ENCODE measurements at regions not wholly inside any gene's neighbourhood (a gene's known extent, or its start where the extent isn't known, plus 50 kb on each side); places are given as distances from the start of the nearest gene placed in this dataset.

DNA sequence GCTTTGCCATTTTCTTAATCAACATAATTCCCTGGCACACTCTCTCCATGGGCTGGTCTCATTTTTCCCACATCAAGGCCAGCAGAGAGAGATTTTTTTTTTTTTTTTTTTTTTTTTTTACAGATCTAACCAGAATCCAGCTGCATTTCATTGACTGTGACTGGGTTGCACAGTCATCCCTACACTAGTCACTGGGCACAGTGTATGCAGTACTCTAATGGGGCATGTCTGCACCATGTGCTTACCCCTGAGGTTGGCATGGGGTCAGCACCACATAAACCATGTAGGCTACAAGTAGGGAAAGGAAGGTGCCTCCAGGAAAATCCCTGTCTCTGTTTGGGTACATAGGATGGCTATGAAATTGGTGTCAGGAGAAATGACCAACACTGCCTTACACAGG lies 64.1 kb upstream of the LRP8 start:
- no peak for DNase-seq (ENCODE audit: extremely low spot score)
- ChIA-PET POLR2A (no interaction called here), CTCF (interaction anchor here (1.1 to 19.9 kb wide), 12 partner anchors 9 to 134 kb away, joined by 3 to 338 read pairs (median 10); no protein-coding TSS in a partner anchor)
- TF ChIP-seq, protein P1, sequence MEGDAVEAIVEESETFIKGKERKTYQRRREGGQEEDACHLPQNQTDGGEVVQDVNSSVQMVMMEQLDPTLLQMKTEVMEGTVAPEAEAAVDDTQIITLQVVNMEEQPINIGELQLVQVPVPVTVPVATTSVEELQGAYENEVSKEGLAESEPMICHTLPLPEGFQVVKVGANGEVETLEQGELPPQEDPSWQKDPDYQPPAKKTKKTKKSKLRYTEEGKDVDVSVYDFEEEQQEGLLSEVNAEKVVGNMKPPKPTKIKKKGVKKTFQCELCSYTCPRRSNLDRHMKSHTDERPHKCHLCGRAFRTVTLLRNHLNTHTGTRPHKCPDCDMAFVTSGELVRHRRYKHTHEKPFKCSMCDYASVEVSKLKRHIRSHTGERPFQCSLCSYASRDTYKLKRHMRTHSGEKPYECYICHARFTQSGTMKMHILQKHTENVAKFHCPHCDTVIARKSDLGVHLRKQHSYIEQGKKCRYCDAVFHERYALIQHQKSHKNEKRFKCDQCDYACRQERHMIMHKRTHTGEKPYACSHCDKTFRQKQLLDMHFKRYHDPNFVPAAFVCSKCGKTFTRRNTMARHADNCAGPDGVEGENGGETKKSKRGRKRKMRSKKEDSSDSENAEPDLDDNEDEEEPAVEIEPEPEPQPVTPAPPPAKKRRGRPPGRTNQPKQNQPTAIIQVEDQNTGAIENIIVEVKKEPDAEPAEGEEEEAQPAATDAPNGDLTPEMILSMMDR (IDR thresholded peaks at IDR 0.05; ENCODE audit: control extremely low read depth, extremely low read depth, low read depth, missing control alignments) = no peak

DNA sequence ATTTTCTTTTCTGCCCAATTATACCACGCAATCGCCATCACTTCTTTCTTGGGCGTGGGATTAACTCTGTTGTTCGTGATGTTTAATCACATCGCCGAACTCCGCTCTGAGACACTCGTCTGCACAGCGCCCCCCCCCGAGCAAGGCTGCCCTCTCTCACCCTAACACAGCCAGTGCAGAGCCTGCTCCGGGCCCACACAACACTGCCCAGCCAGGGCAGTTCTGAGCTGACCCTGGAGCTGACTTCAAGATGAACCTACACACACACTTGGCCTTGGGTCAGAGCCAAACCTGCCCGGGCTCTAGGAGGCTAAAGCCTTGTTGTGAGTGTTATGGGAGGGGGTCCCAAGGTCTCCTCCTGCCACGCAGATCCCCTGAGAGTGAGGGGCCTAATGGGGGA lies 64.6 kb upstream of the LRP8 start:
- ChIA-PET POLR2A (no interaction called here), CTCF (interaction anchor here (0.6 to 19.9 kb wide), 18 partner anchors 10 to 144 kb away, joined by 3 to 338 read pairs (median 6); no protein-coding TSS in a partner anchor)
- TF ChIP-seq, protein P1 (IDR thresholded peaks at IDR 0.05; ENCODE audit: control extremely low read depth, extremely low read depth, low read depth, missing control alignments) = no peak

DNA sequence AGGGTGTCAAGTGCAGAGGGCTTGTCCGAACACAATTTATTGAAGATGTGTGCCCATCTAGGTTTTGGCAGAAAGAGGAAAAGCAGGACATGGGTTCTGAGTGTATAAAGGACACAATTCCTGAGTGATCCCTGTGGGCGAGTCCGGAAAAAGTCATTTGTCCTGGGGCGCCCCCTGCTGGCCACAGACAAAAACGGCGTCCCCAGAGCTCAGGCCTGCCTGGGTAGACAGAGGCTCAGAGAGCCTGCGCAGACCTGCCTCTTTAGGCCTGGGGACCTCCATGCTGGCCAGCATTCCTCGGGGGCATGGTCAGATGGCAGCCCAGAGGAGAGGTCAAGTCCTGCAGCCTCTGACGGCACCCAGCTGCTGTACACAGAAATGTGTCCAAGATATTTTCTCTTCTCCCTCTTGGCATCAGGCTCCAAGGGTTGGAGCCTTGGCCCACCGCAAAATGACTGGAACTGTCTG lies 65.5 kb upstream of the LRP8 start:
- peak; percentile 86 for DNase-seq (ENCODE audit: extremely low spot score)
- POLR2A ChIA-PET = no interaction called here
- CTCF ChIA-PET = interaction anchor here (0.6 to 19.9 kb wide), 33 partner anchors 10 to 145 kb away, joined by 3 to 338 read pairs (median 4); no protein-coding TSS in a partner anchor
- TF ChIP-seq, protein P1 (IDR thresholded peaks at IDR 0.05; ENCODE audit: control extremely low read depth, extremely low read depth, low read depth, missing control alignments) = peak; percentile 92

More for the DNA sequence above, 64.6 kb upstream of the LRP8 start:
- DNase-seq (ENCODE audit: extremely low spot score) = no peak

DNA sequence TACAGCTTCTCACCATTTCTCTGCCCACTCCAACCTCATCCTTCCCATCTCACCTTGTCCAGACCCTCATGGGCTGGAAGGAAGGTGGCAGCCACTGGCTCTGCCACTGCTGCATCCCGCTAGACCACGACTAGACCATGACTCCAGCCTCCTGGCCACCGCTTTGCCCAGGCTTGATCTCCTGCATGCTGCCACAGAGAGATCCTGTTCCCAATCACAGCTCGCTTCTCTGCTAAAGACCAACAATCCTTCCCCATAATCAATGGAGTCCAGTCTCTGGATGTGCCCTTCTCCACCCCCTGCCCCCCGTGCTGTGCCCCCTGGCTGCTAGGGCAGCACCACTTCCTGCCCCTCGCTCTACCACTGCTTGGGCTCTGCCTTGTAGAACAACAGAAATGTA lies 64.9 kb upstream of the DMRTB1 start:
- ChIA-PET POLR2A (no interaction called here), CTCF (interaction anchor here (0.9 to 19.9 kb wide), 17 partner anchors 12 to 134 kb away, joined by 3 to 338 read pairs (median 6); no protein-coding TSS in a partner anchor)
- TF ChIP-seq, protein P1 (IDR thresholded peaks at IDR 0.05; ENCODE audit: control extremely low read depth, extremely low read depth, low read depth, missing control alignments) = no peak
- DNase-seq (ENCODE audit: extremely low spot score) = no peak

DNA sequence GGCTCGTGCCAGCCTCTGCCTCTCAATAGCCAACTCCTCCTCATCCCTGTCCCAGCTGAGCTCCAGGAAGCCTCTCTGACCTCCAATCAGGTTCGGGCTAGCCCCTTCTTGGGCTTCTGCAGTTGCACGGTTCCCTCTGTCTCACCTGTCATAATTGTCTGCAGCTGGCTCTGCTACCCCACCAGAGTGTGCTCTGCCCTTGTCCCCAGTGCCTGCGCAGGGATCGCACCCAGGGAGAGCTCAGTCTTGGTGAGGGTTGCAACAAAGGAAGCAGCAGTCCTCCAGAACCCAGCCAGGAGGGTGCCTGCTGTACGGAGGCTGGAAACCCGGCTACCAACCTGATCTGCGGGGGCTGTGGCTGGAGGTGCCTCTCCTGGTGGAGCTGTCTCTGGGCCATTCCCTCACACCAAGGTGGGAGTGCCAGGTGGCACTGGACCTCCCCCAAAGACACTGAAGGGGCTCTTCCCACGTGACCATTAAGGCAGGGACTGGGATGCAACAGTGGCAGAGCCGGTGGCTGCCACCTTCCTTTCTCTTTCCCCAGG lies 63.5 kb upstream of the DMRTB1 start:
- TF ChIP-seq, protein P1 (IDR thresholded peaks at IDR 0.05; ENCODE audit: control extremely low read depth, extremely low read depth, low read depth, missing control alignments) = no peak
- POLR2A ChIA-PET = no interaction called here
- DNase-seq (ENCODE audit: extremely low spot score) = no peak
- CTCF ChIA-PET = interaction anchor here (0.7 to 19.9 kb wide), 5 partner anchors 8 to 128 kb away, joined by 3 to 338 read pairs (median 3); no protein-coding TSS in a partner anchor

DNA sequence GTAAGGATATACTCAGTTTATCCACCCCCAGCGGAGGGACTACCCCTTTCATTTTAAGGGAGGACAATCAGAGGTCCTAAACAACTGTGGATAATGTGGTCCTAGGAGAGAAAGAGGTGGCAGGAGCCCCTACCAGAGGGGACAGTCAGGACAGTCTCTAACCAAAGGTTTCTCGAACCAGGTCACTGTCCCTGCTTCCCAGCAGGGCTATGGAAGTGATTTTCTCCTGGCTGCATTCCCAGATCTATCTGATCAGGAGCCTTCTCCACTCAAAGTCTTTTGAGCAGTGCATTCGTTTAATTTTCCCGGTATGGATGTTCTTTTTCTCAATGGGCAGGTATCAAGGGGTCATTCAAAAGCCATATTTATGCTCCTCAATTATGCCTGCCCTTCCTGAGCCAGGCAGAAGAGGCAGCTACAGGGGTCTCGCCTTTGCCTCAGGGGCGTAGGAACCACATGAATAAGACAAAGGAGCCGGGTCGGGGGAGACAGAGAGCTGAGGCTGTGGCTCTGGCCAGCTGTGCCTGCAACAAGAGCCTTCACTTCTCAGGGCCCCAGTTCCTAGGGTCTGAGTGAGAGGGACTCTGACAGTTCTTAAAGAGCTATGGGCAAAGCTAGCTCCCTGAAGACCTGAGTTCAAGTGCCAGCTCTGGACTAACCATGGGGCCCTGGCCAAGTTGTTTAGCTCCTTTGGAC lies 62.5 kb upstream of the DMRTB1 start:
- no peak for DNase-seq (ENCODE audit: extremely low spot score)
- CTCF ChIA-PET = interaction anchor here (0.7 to 19.9 kb wide), 4 partner anchors 9 to 120 kb away, joined by 3 to 338 read pairs (median 22); no protein-coding TSS in a partner anchor
- TF ChIP-seq, protein P1 (IDR thresholded peaks at IDR 0.05; ENCODE audit: control extremely low read depth, extremely low read depth, low read depth, missing control alignments) = no peak
- POLR2A ChIA-PET = no interaction called here

Measured in GM10248 (cell line).